ENCODE measurements at regions not wholly inside any gene's neighbourhood (a gene's known extent, or its start where the extent isn't known, plus 50 kb on each side); places are given as distances from the start of the nearest gene placed in this dataset.

GRCh38 chr7:136293841-136294391 lies 316.8 kb upstream of the MTPN start:
- no peaks in the 10 kb centered on the region for H3K9me3 ChIP-seq (ENCODE audit: control insufficient read depth, low read depth, low read length)
- no peak overlapping the region for H2AK5ac ChIP-seq (ENCODE audit: insufficient read length, low read length)
- H3K56ac ChIP-seq (ENCODE audit: insufficient read length, low read depth, low read length) = no peak overlapping the region
- H3K4me1 Mint-ChIP-seq = no peaks in the 10 kb centered on the region; a peak in 2 of 4 replicates
- no peaks in the 10 kb centered on the region for H3K36me3 Mint-ChIP-seq (ENCODE audit: insufficient read depth in 1 of 3, low read depth in 3 of 3)
- no peak for TF ChIP-seq CTCF (conservative IDR thresholded peaks at IDR 0.05)
- H3K27ac ChIP-seq (ENCODE audit: insufficient read length, low read depth, low read length) = no peak overlapping the region
- no peaks in the 10 kb centered on the region for H3K27me3 Mint-ChIP-seq (ENCODE audit: low read depth)
- H2BK12ac ChIP-seq (ENCODE audit: insufficient read length, low read depth, low read length) = no peak overlapping the region
- H3K14ac ChIP-seq (ENCODE audit: insufficient read depth, low read length) = no peak overlapping the region
- no peak overlapping the region for H3K9ac ChIP-seq (ENCODE audit: extremely low read depth, insufficient read length, low read length)
- DNase-seq = no peak
- H2AFZ ChIP-seq (ENCODE audit: low read length) = no peak overlapping the region
- no peaks in the 10 kb centered on the region for H3K4me1 ChIP-seq (ENCODE audit: insufficient read depth, low read length)
- no peaks in the 10 kb centered on the region for H3K79me2 ChIP-seq (ENCODE audit: insufficient read depth, low read length)
- no peak overlapping the region for H4K91ac ChIP-seq (ENCODE audit: insufficient read length, low read depth, low read length)
- no peak overlapping the region for H2BK20ac ChIP-seq (ENCODE audit: low read depth, low read length, poor library complexity, severe bottlenecking)
- no peak overlapping the region for H3K4me3 Mint-ChIP-seq
- no peaks in the 10 kb centered on the region for H3K23me2 ChIP-seq (ENCODE audit: insufficient read length, low read depth, low read length, poor library complexity, severe bottlenecking)
- no peaks in the 10 kb centered on the region for H3K79me1 ChIP-seq (ENCODE audit: insufficient read depth, low read depth, low read length, poor library complexity, severe bottlenecking)
- no peak overlapping the region for H3K4ac ChIP-seq (ENCODE audit: low read depth, low read length)
- no peak overlapping the region for H3K27ac Mint-ChIP-seq
- H3T11ph ChIP-seq (ENCODE audit: low read length) = no peak overlapping the region
- no peak overlapping the region for H2BK15ac ChIP-seq (ENCODE audit: low read depth, low read length)
- H2BK120ac ChIP-seq (ENCODE audit: low read depth, low read length, poor library complexity, severe bottlenecking) = no peak overlapping the region
- no peaks in the 10 kb centered on the region for H3K27me3 ChIP-seq (ENCODE audit: insufficient read depth, low read length)
- H3K9me3 Mint-ChIP-seq = peaks cover 0 to 2% of the 10 kb centered on the region in 2 experiments; a peak in 2 of 5 replicates
- H3K4me2 ChIP-seq (ENCODE audit: insufficient read depth, insufficient read length, low read length) = no peak overlapping the region
- H3K18ac ChIP-seq (ENCODE audit: insufficient read length, low read depth, low read length) = no peak overlapping the region
- no peak overlapping the region for H4K8ac ChIP-seq (replicated peaks; ENCODE audit: insufficient read length, low read depth, low read length)
- no peak overlapping the region for H3K23ac ChIP-seq (ENCODE audit: insufficient read length, low read depth, low read length)
- H4K5ac ChIP-seq (ENCODE audit: insufficient read length, low read depth, low read length) = no peak overlapping the region
- H2BK5ac ChIP-seq (ENCODE audit: insufficient read length, low read length) = no peak overlapping the region
- no peaks in the 10 kb centered on the region for H4K20me1 ChIP-seq (ENCODE audit: control insufficient read depth, insufficient read depth, insufficient read length)
